ENCODE measurements at regions not wholly inside any gene's neighbourhood (a gene's known extent, or its start where the extent isn't known, plus 50 kb on each side); places are given as distances from the start of the nearest gene placed in this dataset.

DNA sequence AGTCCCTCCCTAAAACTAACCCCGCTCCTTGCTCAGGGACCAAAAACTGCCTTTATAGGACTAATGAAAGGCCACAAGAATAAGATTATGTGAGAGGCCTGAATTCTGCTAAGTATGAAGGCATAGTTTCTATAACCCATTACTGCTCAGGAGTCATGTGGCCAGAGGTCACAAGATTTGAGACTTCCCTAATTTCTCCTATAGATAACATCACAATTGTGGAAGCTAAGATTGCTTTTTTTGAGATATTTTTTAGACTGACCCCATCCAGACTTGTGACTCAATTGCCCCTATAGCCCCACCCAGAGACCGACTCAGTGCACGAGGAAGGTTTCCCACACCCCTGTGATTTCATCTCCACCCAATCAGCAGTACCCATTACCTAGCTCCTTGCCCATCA is 504.1 kb upstream of the GOT2 start:
- TF ChIP-seq POLR2AphosphoS5 (IDR thresholded peaks at IDR 0.05) (no peak), EP300 (IDR thresholded peaks at IDR 0.05) (no peak)
- TF ChIP-seq, protein P1, sequence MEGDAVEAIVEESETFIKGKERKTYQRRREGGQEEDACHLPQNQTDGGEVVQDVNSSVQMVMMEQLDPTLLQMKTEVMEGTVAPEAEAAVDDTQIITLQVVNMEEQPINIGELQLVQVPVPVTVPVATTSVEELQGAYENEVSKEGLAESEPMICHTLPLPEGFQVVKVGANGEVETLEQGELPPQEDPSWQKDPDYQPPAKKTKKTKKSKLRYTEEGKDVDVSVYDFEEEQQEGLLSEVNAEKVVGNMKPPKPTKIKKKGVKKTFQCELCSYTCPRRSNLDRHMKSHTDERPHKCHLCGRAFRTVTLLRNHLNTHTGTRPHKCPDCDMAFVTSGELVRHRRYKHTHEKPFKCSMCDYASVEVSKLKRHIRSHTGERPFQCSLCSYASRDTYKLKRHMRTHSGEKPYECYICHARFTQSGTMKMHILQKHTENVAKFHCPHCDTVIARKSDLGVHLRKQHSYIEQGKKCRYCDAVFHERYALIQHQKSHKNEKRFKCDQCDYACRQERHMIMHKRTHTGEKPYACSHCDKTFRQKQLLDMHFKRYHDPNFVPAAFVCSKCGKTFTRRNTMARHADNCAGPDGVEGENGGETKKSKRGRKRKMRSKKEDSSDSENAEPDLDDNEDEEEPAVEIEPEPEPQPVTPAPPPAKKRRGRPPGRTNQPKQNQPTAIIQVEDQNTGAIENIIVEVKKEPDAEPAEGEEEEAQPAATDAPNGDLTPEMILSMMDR (IDR thresholded peaks at IDR 0.05) = no peak
